ENCODE measurements at regions not wholly inside any gene's neighbourhood (a gene's known extent, or its start where the extent isn't known, plus 50 kb on each side); places are given as distances from the start of the nearest gene placed in this dataset.

DNA sequence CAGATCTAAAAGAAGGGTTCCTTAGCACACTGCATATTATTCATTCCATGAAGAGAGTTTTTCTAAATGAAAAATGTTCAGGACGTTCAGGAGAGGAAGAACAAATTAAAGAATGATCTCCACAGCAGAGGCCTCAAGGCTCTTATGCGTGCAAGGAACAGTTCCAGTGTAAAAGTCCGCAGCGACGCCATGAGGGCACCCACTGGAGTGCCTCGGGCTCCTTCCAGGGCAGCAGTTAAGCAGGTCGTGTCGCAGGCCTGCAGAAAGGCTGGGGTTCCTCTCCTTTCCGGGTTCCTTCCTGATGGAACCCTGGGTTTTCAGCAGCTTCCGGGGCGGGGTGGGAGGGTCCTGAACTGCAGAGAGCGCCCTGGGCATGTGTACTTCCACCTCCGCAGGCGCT, 87.1 kb upstream of the SELENOP start:
- no peak for FAIRE-seq
- H3K4me1 ChIP-seq (ENCODE audit: control insufficient read depth in 3 of 3, insufficient read depth in 2 of 3, low read depth in 1 of 3, low read length in 2 of 3): no peaks in the 10 kb centered on the region
- no peaks in the 10 kb centered on the region for H3K9me3 ChIP-seq (ENCODE audit: control insufficient read depth in 2 of 2, insufficient read depth in 1 of 2, low read depth in 1 of 2, low read length in 1 of 2)
- no peak overlapping the region for H3K4me3 ChIP-seq (ENCODE audit: low read depth in 1 of 3, low read length in 3 of 3)
- H3K27ac ChIP-seq (ENCODE audit: low read depth in 1 of 3, low read length in 2 of 3): no peak overlapping the region
- H3K27me3 ChIP-seq (ENCODE audit: control insufficient read depth in 3 of 3, insufficient read depth in 3 of 3, low read length in 3 of 3): no peaks in the 10 kb centered on the region
- no peaks in the 10 kb centered on the region for H3K36me3 ChIP-seq (ENCODE audit: control insufficient read depth in 3 of 3, insufficient read depth in 2 of 3, low read depth in 1 of 3, low read length in 3 of 3)
- DNase-seq: no peak
- WGBS, 3 donors: 88 to 89% (median 89%) methylated on average over 14 of the region's 14 CpGs

DNA sequence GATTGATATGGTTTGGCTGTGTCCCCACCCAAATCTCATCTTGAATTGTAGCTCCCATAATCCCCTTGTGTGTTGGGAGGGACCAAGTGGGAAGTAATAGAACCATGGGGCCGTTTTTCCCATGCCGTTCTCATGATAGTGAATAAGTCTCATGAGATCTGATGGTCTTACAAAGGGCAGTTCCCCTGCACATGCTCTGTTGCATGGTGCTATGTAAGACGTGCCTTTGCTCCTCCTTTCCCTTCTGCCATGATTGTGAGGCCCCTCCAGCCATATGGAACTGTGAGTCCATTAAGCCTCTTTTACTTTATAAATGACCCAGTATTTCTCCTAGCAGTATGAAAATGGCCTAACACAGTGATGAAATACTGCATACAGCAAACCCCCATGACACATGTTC, 84.8 kb upstream of the SELENOP start:
- H3K4me3 ChIP-seq (ENCODE audit: low read depth in 1 of 3, low read length in 3 of 3): no peak overlapping the region
- no peaks in the 10 kb centered on the region for H3K9me3 ChIP-seq (ENCODE audit: control insufficient read depth in 2 of 2, insufficient read depth in 1 of 2, low read depth in 1 of 2, low read length in 1 of 2)
- FAIRE-seq: no peak
- H3K36me3 ChIP-seq (ENCODE audit: control insufficient read depth in 3 of 3, insufficient read depth in 2 of 3, low read depth in 1 of 3, low read length in 3 of 3): no peaks in the 10 kb centered on the region
- DNase-seq: no peak
- H3K27me3 ChIP-seq (ENCODE audit: control insufficient read depth in 3 of 3, insufficient read depth in 3 of 3, low read length in 3 of 3): no peaks in the 10 kb centered on the region
- H3K4me1 ChIP-seq (ENCODE audit: control insufficient read depth in 3 of 3, insufficient read depth in 2 of 3, low read depth in 1 of 3, low read length in 2 of 3): no peaks in the 10 kb centered on the region
- WGBS, 3 donors: 57 to 67% (median 59%) methylated on average over 3 of the region's 3 CpGs
- no peak overlapping the region for H3K27ac ChIP-seq (ENCODE audit: low read depth in 1 of 3, low read length in 2 of 3)

DNA sequence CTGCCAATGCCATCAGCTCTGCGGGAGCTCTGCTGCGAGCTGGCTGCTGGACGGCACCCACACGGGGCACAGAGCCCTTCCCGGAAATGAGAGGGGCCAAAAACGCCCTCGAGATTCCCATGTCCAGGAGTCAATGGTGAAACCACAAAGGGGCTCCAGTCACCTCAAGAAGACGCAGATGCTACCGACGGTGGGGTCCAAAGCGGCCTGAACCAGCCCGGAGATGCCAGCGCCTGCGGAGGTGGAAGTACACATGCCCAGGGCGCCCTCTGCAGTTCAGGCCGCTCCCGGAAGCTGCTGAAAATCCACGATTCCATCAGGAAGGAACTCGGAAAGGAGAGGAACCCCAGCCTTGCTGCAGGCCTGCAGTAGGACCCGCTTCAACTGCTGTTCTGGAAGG, 82.4 kb upstream of the SELENOP start:
- no peak for FAIRE-seq
- Histone ChIP-seq H3K4me1 (ENCODE audit: control insufficient read depth in 3 of 3, insufficient read depth in 2 of 3, low read depth in 1 of 3, low read length in 2 of 3) (peaks cover 0 to 2% (median 0%) of the 10 kb centered on the region in 3 donors), H3K4me3 (ENCODE audit: low read depth in 1 of 3, low read length in 3 of 3) (no peak overlapping the region), H3K27ac (ENCODE audit: low read depth in 1 of 3, low read length in 2 of 3) (no peak overlapping the region), H3K36me3 (ENCODE audit: control insufficient read depth in 3 of 3, insufficient read depth in 2 of 3, low read depth in 1 of 3, low read length in 3 of 3) (no peaks in the 10 kb centered on the region), H3K9me3 (ENCODE audit: control insufficient read depth in 2 of 2, insufficient read depth in 1 of 2, low read depth in 1 of 2, low read length in 1 of 2) (no peaks in the 10 kb centered on the region), H3K27me3 (ENCODE audit: control insufficient read depth in 3 of 3, insufficient read depth in 3 of 3, low read length in 3 of 3) (no peaks in the 10 kb centered on the region)
- DNase-seq: no peak
- WGBS, 3 donors: 61 to 79% (median 73%) methylated on average over 20 of the region's 20 CpGs

DNA sequence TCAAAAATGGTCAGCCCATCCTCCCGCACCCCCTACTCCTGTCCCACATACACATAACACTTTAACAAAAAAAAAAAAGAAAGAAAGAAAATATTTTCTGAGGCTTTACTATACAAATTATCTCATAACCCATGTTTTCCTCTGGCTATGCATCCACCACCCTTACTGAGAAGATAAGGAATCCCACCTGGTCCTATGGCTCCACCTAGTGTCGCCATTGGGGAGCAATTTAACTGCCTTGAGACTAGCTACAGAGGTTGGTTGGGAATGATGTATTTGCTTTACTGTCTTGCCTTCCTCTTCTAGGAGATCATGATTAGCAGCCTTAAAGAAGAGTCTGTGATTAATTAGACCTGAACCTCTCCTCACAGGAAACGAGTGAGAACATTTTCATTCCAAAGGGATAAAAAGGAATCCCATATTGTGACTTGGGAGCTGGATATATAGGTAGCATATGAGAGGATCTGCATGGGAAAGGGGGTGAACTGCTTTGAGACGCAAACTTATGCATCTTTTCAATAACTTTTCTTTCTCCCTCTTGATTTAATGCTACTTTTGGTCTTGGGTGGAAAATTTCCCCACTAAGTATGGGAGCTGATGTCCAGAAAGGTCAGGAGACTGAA, 77.7 kb upstream of the SELENOP start:
- Histone ChIP-seq H3K27me3 (ENCODE audit: control insufficient read depth in 3 of 3, insufficient read depth in 3 of 3, low read length in 3 of 3) (no peaks in the 10 kb centered on the region), H3K4me3 (ENCODE audit: low read depth in 1 of 3, low read length in 3 of 3) (no peak overlapping the region), H3K4me1 (ENCODE audit: control insufficient read depth in 3 of 3, insufficient read depth in 2 of 3, low read depth in 1 of 3, low read length in 2 of 3) (peaks cover 0 to 25% (median 0%) of the 10 kb centered on the region in 3 donors), H3K36me3 (ENCODE audit: control insufficient read depth in 3 of 3, insufficient read depth in 2 of 3, low read depth in 1 of 3, low read length in 3 of 3) (no peaks in the 10 kb centered on the region), H3K9me3 (ENCODE audit: control insufficient read depth in 2 of 2, insufficient read depth in 1 of 2, low read depth in 1 of 2, low read length in 1 of 2) (no peaks in the 10 kb centered on the region), H3K27ac (ENCODE audit: low read depth in 1 of 3, low read length in 2 of 3) (no peak overlapping the region)
- 28 to 33% (median 29%) methylated on average over 4 of the region's 4 CpGs for WGBS, 3 donors
- DNase-seq (peak; percentile 87 to 92), FAIRE-seq (no peak)

DNA sequence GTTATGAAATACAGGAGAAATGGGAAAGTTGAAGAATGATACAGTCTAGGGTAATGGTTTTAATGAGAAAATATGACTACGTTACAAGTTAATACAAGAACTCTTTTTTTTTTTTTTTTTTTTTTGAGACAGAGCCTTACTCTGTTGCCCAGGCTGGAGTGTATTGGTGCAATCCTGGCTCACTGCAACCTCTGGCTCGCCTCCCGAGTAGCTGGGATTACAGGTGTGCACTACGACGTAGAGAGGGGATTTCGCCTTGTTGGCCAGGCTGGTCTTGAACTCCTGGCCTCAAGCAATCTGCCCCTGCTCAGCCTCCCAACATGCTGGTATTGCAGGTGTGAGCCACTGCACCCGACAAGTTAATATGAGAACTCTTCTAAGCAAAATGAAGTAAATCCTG, 77.1 kb upstream of the SELENOP start:
- DNase-seq (no peak), FAIRE-seq (no peak)
- Histone ChIP-seq H3K9me3 (ENCODE audit: control insufficient read depth in 2 of 2, insufficient read depth in 1 of 2, low read depth in 1 of 2, low read length in 1 of 2) (no peaks in the 10 kb centered on the region), H3K4me3 (ENCODE audit: low read depth in 1 of 3, low read length in 3 of 3) (no peak overlapping the region), H3K27me3 (ENCODE audit: control insufficient read depth in 3 of 3, insufficient read depth in 3 of 3, low read length in 3 of 3) (no peaks in the 10 kb centered on the region), H3K4me1 (ENCODE audit: control insufficient read depth in 3 of 3, insufficient read depth in 2 of 3, low read depth in 1 of 3, low read length in 2 of 3) (peaks cover 0 to 25% (median 0%) of the 10 kb centered on the region in 3 donors), H3K27ac (ENCODE audit: low read depth in 1 of 3, low read length in 2 of 3) (no peak overlapping the region), H3K36me3 (ENCODE audit: control insufficient read depth in 3 of 3, insufficient read depth in 2 of 3, low read depth in 1 of 3, low read length in 3 of 3) (no peaks in the 10 kb centered on the region)
- WGBS, 3 donors: 73 to 84% (median 74%) methylated on average over 7 of the region's 7 CpGs

DNA sequence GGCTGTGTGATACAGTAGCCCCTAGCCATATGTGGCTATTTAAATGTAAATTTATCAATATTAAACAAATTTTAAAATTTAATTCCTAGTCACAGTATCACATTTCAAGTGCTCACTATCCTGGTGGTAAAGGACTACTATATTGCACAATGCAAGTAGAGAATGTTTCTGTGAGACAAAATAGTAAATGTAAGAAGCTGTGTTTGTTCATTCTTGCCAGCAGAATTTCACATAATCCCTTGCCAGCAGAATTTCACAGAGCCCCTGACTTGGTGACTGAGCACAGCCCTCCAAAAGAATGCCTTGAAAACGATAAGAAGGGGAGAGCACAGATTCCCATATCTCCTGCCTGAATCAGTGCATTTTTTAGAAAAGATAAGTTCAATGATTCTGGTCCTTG, 75.9 kb upstream of the SELENOP start:
- Histone ChIP-seq H3K36me3 (ENCODE audit: control insufficient read depth in 3 of 3, insufficient read depth in 2 of 3, low read depth in 1 of 3, low read length in 3 of 3) (no peaks in the 10 kb centered on the region), H3K4me1 (ENCODE audit: control insufficient read depth in 3 of 3, insufficient read depth in 2 of 3, low read depth in 1 of 3, low read length in 2 of 3) (peaks cover 0 to 25% (median 0%) of the 10 kb centered on the region in 3 donors), H3K27ac (ENCODE audit: low read depth in 1 of 3, low read length in 2 of 3) (peak overlapping the region in 1 of 3 donors; percentile 69), H3K9me3 (ENCODE audit: control insufficient read depth in 2 of 2, insufficient read depth in 1 of 2, low read depth in 1 of 2, low read length in 1 of 2) (no peaks in the 10 kb centered on the region), H3K4me3 (ENCODE audit: low read depth in 1 of 3, low read length in 3 of 3) (no peak overlapping the region), H3K27me3 (ENCODE audit: control insufficient read depth in 3 of 3, insufficient read depth in 3 of 3, low read length in 3 of 3) (no peaks in the 10 kb centered on the region)
- WGBS, 3 donors: 41 to 48% (median 47%) methylated on average over 1 of the region's 1 CpG
- DNase-seq: no peak
- no peak for FAIRE-seq

DNA sequence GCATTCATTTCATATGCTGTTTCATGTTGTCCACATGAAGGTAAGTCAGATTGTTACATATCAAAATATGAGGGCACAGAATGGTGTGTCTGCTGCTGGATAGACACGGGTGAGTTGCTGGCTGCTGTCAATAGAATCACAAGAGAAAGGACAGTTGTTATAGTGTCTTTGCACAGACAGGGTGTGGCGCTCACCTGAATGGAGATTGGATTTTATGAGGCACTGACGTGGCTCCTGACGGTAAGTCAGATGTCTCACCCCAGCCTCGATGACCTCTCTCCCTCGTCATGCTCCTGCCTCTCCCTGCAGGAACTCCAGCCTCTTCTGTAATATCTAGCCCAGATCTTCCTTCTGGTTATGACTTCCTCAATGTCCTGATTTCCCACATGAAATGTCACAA, 75.4 kb upstream of the SELENOP start:
- Histone ChIP-seq H3K27ac (ENCODE audit: low read depth in 1 of 3, low read length in 2 of 3) (peak overlapping the region in 1 of 3 donors; percentile 69), H3K27me3 (ENCODE audit: control insufficient read depth in 3 of 3, insufficient read depth in 3 of 3, low read length in 3 of 3) (no peaks in the 10 kb centered on the region), H3K36me3 (ENCODE audit: control insufficient read depth in 3 of 3, insufficient read depth in 2 of 3, low read depth in 1 of 3, low read length in 3 of 3) (no peaks in the 10 kb centered on the region), H3K9me3 (ENCODE audit: control insufficient read depth in 2 of 2, insufficient read depth in 1 of 2, low read depth in 1 of 2, low read length in 1 of 2) (no peaks in the 10 kb centered on the region), H3K4me1 (ENCODE audit: control insufficient read depth in 3 of 3, insufficient read depth in 2 of 3, low read depth in 1 of 3, low read length in 2 of 3) (peaks cover 0 to 25% (median 0%) of the 10 kb centered on the region in 3 donors), H3K4me3 (ENCODE audit: low read depth in 1 of 3, low read length in 3 of 3) (no peak overlapping the region)
- FAIRE-seq (no peak), DNase-seq (peak; percentile 90 to 96)
- WGBS, 3 donors: 20 to 43% (median 42%) methylated on average over 6 of the region's 6 CpGs

DNA sequence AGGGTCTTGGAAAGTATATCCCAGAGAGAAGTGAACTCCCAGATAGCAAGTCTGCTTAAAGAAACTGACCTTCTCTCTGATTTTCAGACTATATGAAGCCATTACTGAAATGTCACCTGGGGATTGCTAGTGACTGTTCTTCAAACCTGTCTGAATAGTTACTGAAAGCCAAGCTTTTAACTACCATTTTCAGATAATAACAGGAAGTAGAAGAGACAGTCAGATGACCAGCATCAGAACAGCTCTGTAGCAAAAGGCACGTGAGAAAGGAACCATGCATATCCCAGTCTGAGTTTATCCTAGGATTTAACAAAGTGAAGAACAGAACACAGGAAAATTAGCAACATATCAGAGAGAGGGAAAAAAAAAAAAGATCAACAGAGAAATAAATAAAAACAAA, 74.9 kb upstream of the SELENOP start:
- Histone ChIP-seq H3K27me3 (ENCODE audit: control insufficient read depth in 3 of 3, insufficient read depth in 3 of 3, low read length in 3 of 3) (no peaks in the 10 kb centered on the region), H3K27ac (ENCODE audit: low read depth in 1 of 3, low read length in 2 of 3) (peak overlapping the region in 1 of 3 donors; percentile 69), H3K4me3 (ENCODE audit: low read depth in 1 of 3, low read length in 3 of 3) (no peak overlapping the region), H3K9me3 (ENCODE audit: control insufficient read depth in 2 of 2, insufficient read depth in 1 of 2, low read depth in 1 of 2, low read length in 1 of 2) (no peaks in the 10 kb centered on the region), H3K4me1 (ENCODE audit: control insufficient read depth in 3 of 3, insufficient read depth in 2 of 3, low read depth in 1 of 3, low read length in 2 of 3) (peaks cover 0 to 29% (median 0%) of the 10 kb centered on the region in 3 donors), H3K36me3 (ENCODE audit: control insufficient read depth in 3 of 3, insufficient read depth in 2 of 3, low read depth in 1 of 3, low read length in 3 of 3) (no peaks in the 10 kb centered on the region)
- FAIRE-seq (no peak), DNase-seq (peak in 1 of 2 donors; percentile 68)
- 34 to 59% (median 55%) methylated on average over 1 of the region's 1 CpG for WGBS, 3 donors

DNA sequence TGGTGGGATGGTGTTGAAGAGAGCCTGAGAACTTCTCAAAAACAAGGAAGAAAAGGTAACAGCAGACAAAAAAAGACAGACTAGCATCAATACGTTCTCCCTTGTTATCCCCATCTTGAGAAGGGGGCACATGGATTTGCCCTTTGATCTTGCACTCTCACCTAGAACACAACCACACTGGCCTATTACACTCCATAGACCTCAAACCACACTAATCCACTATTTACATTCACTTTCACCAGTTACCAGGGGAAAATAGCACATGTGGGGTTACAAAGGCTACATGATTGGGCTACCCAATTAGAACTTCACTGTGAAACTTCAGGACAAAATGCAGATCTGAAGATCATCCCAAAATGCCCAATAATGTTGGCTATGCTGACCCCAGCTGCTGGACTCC, 72.6 kb upstream of the SELENOP start:
- Histone ChIP-seq H3K4me3 (ENCODE audit: low read depth in 1 of 3, low read length in 3 of 3) (no peak overlapping the region), H3K4me1 (ENCODE audit: control insufficient read depth in 3 of 3, insufficient read depth in 2 of 3, low read depth in 1 of 3, low read length in 2 of 3) (peaks cover 0 to 33% (median 3%) of the 10 kb centered on the region in 3 donors), H3K27me3 (ENCODE audit: control insufficient read depth in 3 of 3, insufficient read depth in 3 of 3, low read length in 3 of 3) (no peaks in the 10 kb centered on the region), H3K27ac (ENCODE audit: low read depth in 1 of 3, low read length in 2 of 3) (no peak overlapping the region), H3K9me3 (ENCODE audit: control insufficient read depth in 2 of 2, insufficient read depth in 1 of 2, low read depth in 1 of 2, low read length in 1 of 2) (no peaks in the 10 kb centered on the region), H3K36me3 (ENCODE audit: control insufficient read depth in 3 of 3, insufficient read depth in 2 of 3, low read depth in 1 of 3, low read length in 3 of 3) (no peaks in the 10 kb centered on the region)
- DNase-seq (peak in 1 of 2 donors; percentile 15), FAIRE-seq (no peak)
- WGBS, 3 donors: 73 to 81% (median 79%) methylated on average over 1 of the region's 1 CpG
